ENCODE measurements at regions not wholly inside any gene's neighbourhood (a gene's known extent, or its start where the extent isn't known, plus 50 kb on each side); places are given as distances from the start of the nearest gene placed in this dataset.

DNA sequence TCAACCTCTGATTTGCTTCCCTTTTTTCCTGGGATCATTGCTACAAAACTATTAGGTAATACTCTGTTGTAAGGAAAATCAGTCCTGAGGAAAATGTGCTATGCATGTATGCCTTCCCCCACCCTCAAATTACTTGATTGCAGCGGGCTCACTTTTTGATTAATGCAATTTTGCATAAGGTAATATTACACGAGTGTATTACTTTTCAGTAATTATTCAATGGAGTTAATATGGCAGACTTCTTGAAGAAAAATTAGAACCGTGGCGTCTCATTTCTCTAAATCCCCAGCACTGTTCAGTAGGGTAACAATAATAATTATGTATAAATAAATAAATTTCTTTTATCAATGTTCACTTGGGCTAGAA, 527.6 kb upstream of the FANCL start:
- Histone ChIP-seq H3K36me3 (ENCODE audit: insufficient read depth, low read length) (no peaks in the 10 kb centered on the region), H3K79me2 (ENCODE audit: insufficient read depth, low read length) (no peaks in the 10 kb centered on the region), H3K4me1 (ENCODE audit: insufficient read depth, low read length, severe bottlenecking) (no peaks in the 10 kb centered on the region), H3K9ac (ENCODE audit: low read length) (no peak overlapping the region), H2AFZ (ENCODE audit: low read length) (no peak overlapping the region), H3K9me3 (ENCODE audit: low read length) (no peaks in the 10 kb centered on the region), H3F3A (ENCODE audit: insufficient read depth, low read length) (no peaks in the 10 kb centered on the region), H3K4me3 (ENCODE audit: low read depth, low read length, poor library complexity, severe bottlenecking) (no peak overlapping the region), H3K27me3 (ENCODE audit: insufficient read depth, low read length) (no peaks in the 10 kb centered on the region), H3K27ac (ENCODE audit: low read depth, low read length, poor library complexity, severe bottlenecking) (no peak overlapping the region), H4K20me1 (ENCODE audit: insufficient read depth, low read length) (no peaks in the 10 kb centered on the region), H3K9me2 (ENCODE audit: low read depth, low read length) (no peaks in the 10 kb centered on the region), H3K4me2 (ENCODE audit: low read length) (no peak overlapping the region)
- TF ChIP-seq, protein P1, sequence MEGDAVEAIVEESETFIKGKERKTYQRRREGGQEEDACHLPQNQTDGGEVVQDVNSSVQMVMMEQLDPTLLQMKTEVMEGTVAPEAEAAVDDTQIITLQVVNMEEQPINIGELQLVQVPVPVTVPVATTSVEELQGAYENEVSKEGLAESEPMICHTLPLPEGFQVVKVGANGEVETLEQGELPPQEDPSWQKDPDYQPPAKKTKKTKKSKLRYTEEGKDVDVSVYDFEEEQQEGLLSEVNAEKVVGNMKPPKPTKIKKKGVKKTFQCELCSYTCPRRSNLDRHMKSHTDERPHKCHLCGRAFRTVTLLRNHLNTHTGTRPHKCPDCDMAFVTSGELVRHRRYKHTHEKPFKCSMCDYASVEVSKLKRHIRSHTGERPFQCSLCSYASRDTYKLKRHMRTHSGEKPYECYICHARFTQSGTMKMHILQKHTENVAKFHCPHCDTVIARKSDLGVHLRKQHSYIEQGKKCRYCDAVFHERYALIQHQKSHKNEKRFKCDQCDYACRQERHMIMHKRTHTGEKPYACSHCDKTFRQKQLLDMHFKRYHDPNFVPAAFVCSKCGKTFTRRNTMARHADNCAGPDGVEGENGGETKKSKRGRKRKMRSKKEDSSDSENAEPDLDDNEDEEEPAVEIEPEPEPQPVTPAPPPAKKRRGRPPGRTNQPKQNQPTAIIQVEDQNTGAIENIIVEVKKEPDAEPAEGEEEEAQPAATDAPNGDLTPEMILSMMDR (IDR thresholded peaks at IDR 0.05; ENCODE audit: low read length): no peak
- TF ChIP-seq EZH2 (IDR thresholded peaks at IDR 0.05; ENCODE audit: borderline replicate concordance, low read length): no peak

DNA sequence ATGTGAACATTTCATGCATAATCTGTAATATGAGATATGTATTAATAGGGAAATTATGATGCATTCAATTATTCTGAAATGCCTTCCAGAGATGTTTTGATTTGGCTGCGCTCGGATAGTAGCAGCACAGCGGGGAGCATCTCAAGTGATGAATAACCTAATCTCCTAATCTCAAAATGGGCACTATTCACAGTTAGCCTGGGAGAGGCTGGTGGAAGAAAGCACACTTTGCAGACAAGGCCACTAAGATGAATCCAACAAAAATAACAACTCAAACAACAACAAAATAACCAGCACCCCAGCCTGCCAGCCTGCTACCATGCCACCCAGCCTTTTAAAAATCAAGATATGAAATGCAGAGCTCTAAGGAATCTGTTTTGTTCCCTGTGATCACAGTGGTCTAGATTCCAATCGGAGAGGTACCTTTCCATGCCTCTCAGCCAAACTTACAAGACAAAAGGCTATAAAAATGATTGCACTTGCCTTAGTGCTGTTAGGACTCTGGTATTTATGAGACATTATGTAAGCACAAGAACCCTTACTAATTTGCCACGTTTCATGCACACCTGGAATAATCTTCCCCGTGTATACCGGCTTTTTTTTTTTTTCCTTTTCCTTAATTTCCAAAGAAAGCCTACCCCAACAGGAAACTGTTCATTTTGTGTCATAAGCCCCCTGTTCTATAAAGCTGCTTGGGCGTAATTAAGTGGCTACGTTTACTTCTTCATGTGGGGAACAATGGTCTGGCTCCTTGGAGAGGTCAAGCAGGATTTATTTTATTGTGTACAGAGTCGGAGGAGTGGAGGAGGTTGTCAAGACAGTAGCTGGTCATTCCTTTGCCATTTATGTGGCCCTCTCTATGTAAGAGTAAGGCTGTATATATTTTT, 526.9 kb upstream of the FANCL start:
- no peaks in the 10 kb centered on the region for H3K4me1 ChIP-seq (ENCODE audit: insufficient read depth, low read length, severe bottlenecking)
- H3K36me3 ChIP-seq (ENCODE audit: insufficient read depth, low read length): no peaks in the 10 kb centered on the region
- no peaks in the 10 kb centered on the region for H3K27me3 ChIP-seq (ENCODE audit: insufficient read depth, low read length)
- no peaks in the 10 kb centered on the region for H3K9me2 ChIP-seq (ENCODE audit: low read depth, low read length)
- H3K79me2 ChIP-seq (ENCODE audit: insufficient read depth, low read length): no peaks in the 10 kb centered on the region
- H3K4me2 ChIP-seq (ENCODE audit: low read length): no peak overlapping the region
- H3K4me3 ChIP-seq (ENCODE audit: low read depth, low read length, poor library complexity, severe bottlenecking): no peak overlapping the region
- no peak for TF ChIP-seq EZH2 (IDR thresholded peaks at IDR 0.05; ENCODE audit: borderline replicate concordance, low read length)
- TF ChIP-seq, protein P1 (IDR thresholded peaks at IDR 0.05; ENCODE audit: low read length): no peak
- H3K27ac ChIP-seq (ENCODE audit: low read depth, low read length, poor library complexity, severe bottlenecking): no peak overlapping the region
- no peaks in the 10 kb centered on the region for H3K9me3 ChIP-seq (ENCODE audit: low read length)
- H3F3A ChIP-seq (ENCODE audit: insufficient read depth, low read length): no peaks in the 10 kb centered on the region
- H3K9ac ChIP-seq (ENCODE audit: low read length): no peak overlapping the region
- no peaks in the 10 kb centered on the region for H4K20me1 ChIP-seq (ENCODE audit: insufficient read depth, low read length)
- H2AFZ ChIP-seq (ENCODE audit: low read length): no peak overlapping the region

DNA sequence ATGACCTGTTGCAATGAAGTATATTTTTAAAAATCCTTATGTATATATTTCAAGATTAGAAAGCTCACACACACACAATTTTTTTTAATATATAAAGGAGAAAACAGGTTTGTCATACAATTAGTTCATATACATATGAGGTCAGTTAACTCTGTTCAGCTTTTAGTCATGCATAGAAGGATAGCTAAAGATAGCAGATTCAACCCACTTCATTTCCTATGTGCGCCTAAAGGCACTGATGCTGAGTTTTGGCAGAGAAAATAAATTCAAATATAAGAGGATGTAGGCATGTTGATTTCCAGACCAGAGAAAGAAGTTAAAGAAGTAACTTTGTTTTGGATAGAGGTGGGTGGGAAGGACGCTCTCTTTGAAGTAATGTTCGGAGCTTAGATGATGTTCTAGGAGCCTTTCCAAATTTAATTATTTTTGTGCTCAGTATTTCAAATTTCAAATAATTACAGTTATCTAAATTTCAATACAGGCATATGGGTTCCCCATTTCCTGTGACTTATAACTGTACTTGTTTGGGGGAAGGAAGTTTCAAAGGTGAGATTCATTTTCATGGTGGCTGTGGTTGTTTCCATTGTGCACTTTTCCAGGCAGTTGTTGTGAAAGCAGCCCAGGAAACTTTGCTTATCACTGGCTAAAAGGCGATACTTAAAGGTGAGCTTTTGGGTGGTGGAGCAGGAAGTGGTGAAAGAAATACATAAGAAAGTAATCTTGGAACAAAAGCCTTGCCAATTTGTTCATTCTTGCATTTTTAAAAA, 523.4 kb upstream of the FANCL start:
- Histone ChIP-seq H3K9ac (ENCODE audit: low read length) (no peak overlapping the region), H2AFZ (ENCODE audit: low read length) (no peak overlapping the region), H3K4me3 (ENCODE audit: low read depth, low read length, poor library complexity, severe bottlenecking) (no peak overlapping the region), H3F3A (ENCODE audit: insufficient read depth, low read length) (no peaks in the 10 kb centered on the region), H3K4me2 (ENCODE audit: low read length) (no peak overlapping the region), H3K9me2 (ENCODE audit: low read depth, low read length) (no peaks in the 10 kb centered on the region), H3K36me3 (ENCODE audit: insufficient read depth, low read length) (no peaks in the 10 kb centered on the region), H3K79me2 (ENCODE audit: insufficient read depth, low read length) (no peaks in the 10 kb centered on the region), H3K27ac (ENCODE audit: low read depth, low read length, poor library complexity, severe bottlenecking) (no peak overlapping the region), H3K9me3 (ENCODE audit: low read length) (no peaks in the 10 kb centered on the region), H3K27me3 (ENCODE audit: insufficient read depth, low read length) (no peaks in the 10 kb centered on the region), H3K4me1 (ENCODE audit: insufficient read depth, low read length, severe bottlenecking) (no peaks in the 10 kb centered on the region), H4K20me1 (ENCODE audit: insufficient read depth, low read length) (no peaks in the 10 kb centered on the region)
- TF ChIP-seq, protein P1 (IDR thresholded peaks at IDR 0.05; ENCODE audit: low read length): no peak
- no peak for TF ChIP-seq EZH2 (IDR thresholded peaks at IDR 0.05; ENCODE audit: borderline replicate concordance, low read length)

Measured in OCI-LY1 (cell line).